WTC11 (cell line): ENCODE measurements at regions not wholly inside any gene's neighbourhood (a gene's known extent, or its start where the extent isn't known, plus 50 kb on each side); places are given as distances from the start of the nearest gene placed in this dataset.

ENCODE experiments used
- ATAC-seq: fragments of 200-7000 bp; cut with Tn5 transposase; 2 replicates; pipeline ENCODE4 v1.10.0; 2021; ENCODE audit warnings: mild to moderate bottlenecking, moderate library complexity
- CTCF ChIA-PET: fragments of 300-600 bp; sonication (Branson Sonifier 250); formaldehyde crosslinking; loops from one replicate; lab custom pipeline; 2021; ENCODE audit warnings: antibody characterized with exemption; lab: Charles Lee
- POLR2A ChIA-PET: fragments of 350-600 bp; sonication (Branson Sonifier 250); formaldehyde crosslinking; loops from one replicate; lab custom pipeline; 2021; ENCODE audit warnings: antibody characterized with exemption; lab: Charles Lee
- DNase-seq: peaks from one replicate; pipeline ENCODE4 v3.0.0; 2021; ENCODE audit warnings: low spot score
- H3K27ac Mint-ChIP-seq: 2 replicates; pipeline ENCODE4 v1.8.0; 2021; ENCODE audit warnings: mixed read lengths
- H3K27me3 Mint-ChIP-seq: 2 replicates; pipeline ENCODE4 v1.8.0; 2021; ENCODE audit warnings: low read depth, mild to moderate bottlenecking, moderate library complexity, mixed read lengths
- H3K36me3 Mint-ChIP-seq: 2 replicates; pipeline ENCODE4 v1.8.0; 2021; ENCODE audit warnings: mixed read lengths
- H3K4me1 Mint-ChIP-seq: 2 replicates; pipeline ENCODE4 v1.8.0; 2022; ENCODE audit warnings: mixed read lengths
- H3K4me3 Mint-ChIP-seq: 2 replicates; pipeline ENCODE4 v1.8.0; 2021; ENCODE audit warnings: mild to moderate bottlenecking, moderate library complexity, mixed read lengths
- H3K9me3 Mint-ChIP-seq: 2 replicates; pipeline ENCODE4 v1.8.0; 2021; ENCODE audit warnings: mixed read lengths
- CBFB ChIP-seq: sonication (generic); formaldehyde crosslinking; IDR thresholded peaks from 2 replicates; pipeline ENCODE4 v1.8.1; 2022; ENCODE audit warnings: mild to moderate bottlenecking, low read depth, missing genetic modification reagents
- CREB1 ChIP-seq: sonication (generic); formaldehyde crosslinking; IDR thresholded peaks from 2 replicates; pipeline ENCODE4 v1.8.0; 2023; ENCODE audit warnings: mild to moderate bottlenecking, missing genetic modification reagents
- CREM ChIP-seq: sonication (generic); formaldehyde crosslinking; IDR thresholded peaks from 2 replicates; pipeline ENCODE4 v1.8.1; 2022; ENCODE audit warnings: mild to moderate bottlenecking, missing genetic modification reagents, moderate library complexity
- FOXJ3 ChIP-seq: sonication (generic); formaldehyde crosslinking; IDR thresholded peaks from 2 replicates; pipeline ENCODE4 v1.9.0; 2021; ENCODE audit warnings: missing genetic modification reagents, mild to moderate bottlenecking, borderline replicate concordance
- FOXP1 ChIP-seq: sonication (generic); formaldehyde crosslinking; IDR thresholded peaks from 2 replicates; pipeline ENCODE4 v1.8.0; 2022; ENCODE audit warnings: missing genetic modification reagents, mild to moderate bottlenecking, moderate library complexity, borderline replicate concordance
- GABPB1 ChIP-seq: sonication (generic); formaldehyde crosslinking; IDR thresholded peaks from 2 replicates; pipeline ENCODE4 v1.8.1; 2023; ENCODE audit warnings: mild to moderate bottlenecking, missing genetic modification reagents
- IRF2 ChIP-seq: sonication (generic); formaldehyde crosslinking; IDR thresholded peaks from 2 replicates; pipeline ENCODE4 v1.8.0; 2022; ENCODE audit warnings: low read depth, missing genetic modification reagents, borderline replicate concordance
- JUN ChIP-seq: sonication (generic); formaldehyde crosslinking; IDR thresholded peaks from 2 replicates; pipeline ENCODE4 v1.8.0; 2023; ENCODE audit warnings: mild to moderate bottlenecking, missing genetic modification reagents
- MXD4 ChIP-seq: fragments of 250-450 bp; sonication (Bioruptor Pico); IDR thresholded peaks from 2 replicates; pipeline ENCODE4 v1.8.0; 2021; ENCODE audit warnings: mild to moderate bottlenecking, moderate library complexity, borderline replicate concordance
- NFE2L1 ChIP-seq: sonication (generic); formaldehyde crosslinking; IDR thresholded peaks from 2 replicates; pipeline ENCODE4 v1.8.1; 2023; ENCODE audit warnings: missing genetic modification reagents
- PRRX2 ChIP-seq: fragments of 250-450 bp; sonication (Bioruptor Pico); IDR thresholded peaks from 2 replicates; pipeline ENCODE4 v1.8.0; 2021; ENCODE audit warnings: mild to moderate bottlenecking
- RORB ChIP-seq: fragments of 250-450 bp; sonication (Bioruptor Pico); IDR thresholded peaks from 2 replicates; pipeline ENCODE4 v1.9.0; 2021; ENCODE audit warnings: mild to moderate bottlenecking
- SMAD4 ChIP-seq: sonication (generic); formaldehyde crosslinking; IDR thresholded peaks from 2 replicates; pipeline ENCODE4 v1.8.0; 2022; ENCODE audit warnings: mild to moderate bottlenecking, missing genetic modification reagents
- TP53 ChIP-seq: sonication (generic); formaldehyde crosslinking; IDR thresholded peaks from 2 replicates; pipeline ENCODE4 v1.8.1; 2023; ENCODE audit warnings: mild to moderate bottlenecking, missing genetic modification reagents
- ZNF396 ChIP-seq: fragments of 250-450 bp; sonication (Bioruptor Pico); IDR thresholded peaks from 2 replicates; pipeline ENCODE4 v1.8.0; 2021; ENCODE audit warnings: mild to moderate bottlenecking, moderate library complexity, borderline replicate concordance
- ZNF423 ChIP-seq: fragments of 250-450 bp; sonication (Bioruptor Pico); IDR thresholded peaks from 2 replicates; pipeline ENCODE4 v2.1.2; 2022; ENCODE audit warnings: mild to moderate bottlenecking, moderate library complexity
- TF ChIP-seq, protein P1 (sequence below): fragments of 200-600 bp; IDR thresholded peaks from 2 replicates; pipeline ENCODE4 v1.8.0; 2022; ENCODE audit warnings: antibody characterized with exemption
- TF ChIP-seq, protein P2 (sequence below): sonication (generic); formaldehyde crosslinking; IDR thresholded peaks from 2 replicates; pipeline ENCODE4 v1.8.0; 2022; ENCODE audit warnings: mild to moderate bottlenecking, missing genetic modification reagents
- TF ChIP-seq, protein P3 (sequence below): sonication (generic); formaldehyde crosslinking; IDR thresholded peaks from 2 replicates; pipeline ENCODE4 v1.8.1; 2022; ENCODE audit warnings: mild to moderate bottlenecking, moderate library complexity, missing genetic modification reagents
- TF ChIP-seq, protein P4 (sequence below): sonication (generic); formaldehyde crosslinking; IDR thresholded peaks from 2 replicates; pipeline ENCODE4 v1.8.1; 2023; ENCODE audit warnings: mild to moderate bottlenecking, moderate library complexity, missing genetic modification reagents
- TF ChIP-seq, protein P5 (sequence below): sonication (generic); formaldehyde crosslinking; IDR thresholded peaks from 2 replicates; pipeline ENCODE4 v1.8.0; 2023; ENCODE audit warnings: missing genetic modification reagents
- TF ChIP-seq, protein P6 (sequence below): sonication (generic); formaldehyde crosslinking; IDR thresholded peaks from 2 replicates; pipeline ENCODE4 v1.8.1; 2023; ENCODE audit warnings: mild to moderate bottlenecking, missing genetic modification reagents, borderline replicate concordance
- TF ChIP-seq, protein P7 (sequence below): sonication (generic); formaldehyde crosslinking; IDR thresholded peaks from 2 replicates; pipeline ENCODE4 v1.8.0; 2022; ENCODE audit warnings: missing genetic modification reagents

DNA sequence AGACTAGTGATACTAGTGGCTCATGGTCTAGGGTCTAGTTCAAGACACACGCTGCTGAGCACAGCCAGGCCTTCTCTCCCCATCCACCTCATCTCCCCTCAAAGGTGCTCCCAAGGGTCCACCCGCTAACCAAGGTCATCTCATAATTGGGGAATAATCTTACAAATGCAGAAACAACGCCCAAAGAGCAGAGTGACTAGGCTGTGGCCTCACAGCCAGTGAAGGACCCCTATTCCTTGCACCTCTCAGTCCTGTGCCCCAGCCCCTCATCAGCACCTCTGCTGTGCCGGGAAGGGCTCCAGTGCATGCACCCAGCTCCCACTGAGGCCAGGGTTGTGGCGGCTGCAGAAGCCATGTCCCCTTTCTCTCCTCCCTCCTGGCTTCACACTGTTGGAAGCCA lies 286.9 kb downstream of the UACA start (continued):
- no peak for TF ChIP-seq CREM (CRISPR knock-in tag)
- no peak for TF ChIP-seq ZNF396 (CRISPR knock-in tag)

DNA sequence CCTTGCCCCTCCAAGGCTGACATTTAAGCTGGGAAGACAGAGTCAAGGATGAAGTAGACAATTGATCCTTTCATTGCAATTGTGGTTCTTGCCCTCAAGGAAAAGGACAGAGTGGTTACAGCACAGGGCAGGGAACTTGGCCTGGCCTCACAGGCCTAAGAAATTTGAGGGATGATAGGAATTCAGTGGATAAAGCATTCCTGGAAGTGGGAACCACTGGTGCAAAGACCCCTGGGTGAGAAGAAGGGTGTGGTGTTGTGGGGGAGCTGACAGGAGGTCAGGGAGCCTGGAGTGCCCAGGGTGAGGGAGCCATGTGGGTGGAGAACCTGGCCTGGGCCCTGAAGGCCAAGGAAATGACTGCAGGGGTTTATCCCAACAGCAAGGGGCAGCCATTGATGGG lies 287.4 kb downstream of the UACA start:
- no peak for ATAC-seq
- Mint-ChIP-seq H3K4me1 (no peaks in the 10 kb centered on the region), H3K27me3 (no peaks in the 10 kb centered on the region), H3K9me3 (peaks cover 3% of the 10 kb centered on the region; the same call in 1 of the 2 replicates), H3K4me3 (no peak overlapping the region), H3K36me3 (no peaks in the 10 kb centered on the region), H3K27ac (no peak overlapping the region)
- POLR2A ChIA-PET, result no interaction called here
- CTCF ChIA-PET, result interaction anchor here (1.5 kb wide), 2 partner anchors 9 to 12 kb away, joined by 6 to 7 read pairs; no protein-coding TSS in a partner anchor
- TF ChIP-seq, protein P1, sequence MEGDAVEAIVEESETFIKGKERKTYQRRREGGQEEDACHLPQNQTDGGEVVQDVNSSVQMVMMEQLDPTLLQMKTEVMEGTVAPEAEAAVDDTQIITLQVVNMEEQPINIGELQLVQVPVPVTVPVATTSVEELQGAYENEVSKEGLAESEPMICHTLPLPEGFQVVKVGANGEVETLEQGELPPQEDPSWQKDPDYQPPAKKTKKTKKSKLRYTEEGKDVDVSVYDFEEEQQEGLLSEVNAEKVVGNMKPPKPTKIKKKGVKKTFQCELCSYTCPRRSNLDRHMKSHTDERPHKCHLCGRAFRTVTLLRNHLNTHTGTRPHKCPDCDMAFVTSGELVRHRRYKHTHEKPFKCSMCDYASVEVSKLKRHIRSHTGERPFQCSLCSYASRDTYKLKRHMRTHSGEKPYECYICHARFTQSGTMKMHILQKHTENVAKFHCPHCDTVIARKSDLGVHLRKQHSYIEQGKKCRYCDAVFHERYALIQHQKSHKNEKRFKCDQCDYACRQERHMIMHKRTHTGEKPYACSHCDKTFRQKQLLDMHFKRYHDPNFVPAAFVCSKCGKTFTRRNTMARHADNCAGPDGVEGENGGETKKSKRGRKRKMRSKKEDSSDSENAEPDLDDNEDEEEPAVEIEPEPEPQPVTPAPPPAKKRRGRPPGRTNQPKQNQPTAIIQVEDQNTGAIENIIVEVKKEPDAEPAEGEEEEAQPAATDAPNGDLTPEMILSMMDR, result no peak
- TF ChIP-seq GABPB1 (CRISPR knock-in tag) (no peak), ZNF396 (CRISPR knock-in tag) (no peak), RORB (no peak), SMAD4 (CRISPR knock-in tag) (no peak), IRF2 (CRISPR knock-in tag) (no peak), CREB1 (CRISPR knock-in tag) (no peak), JUN (CRISPR knock-in tag) (no peak), CBFB (CRISPR knock-in tag) (no peak), FOXP1 (CRISPR knock-in tag) (no peak), PRRX2 (CRISPR knock-in tag) (no peak), TP53 (CRISPR knock-in tag) (no peak), ZNF423 (no peak)
- TF ChIP-seq, protein P2, sequence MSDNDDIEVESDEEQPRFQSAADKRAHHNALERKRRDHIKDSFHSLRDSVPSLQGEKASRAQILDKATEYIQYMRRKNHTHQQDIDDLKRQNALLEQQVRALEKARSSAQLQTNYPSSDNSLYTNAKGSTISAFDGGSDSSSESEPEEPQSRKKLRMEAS (CRISPR knock-in tag), result no peak
- TF ChIP-seq, protein P3, sequence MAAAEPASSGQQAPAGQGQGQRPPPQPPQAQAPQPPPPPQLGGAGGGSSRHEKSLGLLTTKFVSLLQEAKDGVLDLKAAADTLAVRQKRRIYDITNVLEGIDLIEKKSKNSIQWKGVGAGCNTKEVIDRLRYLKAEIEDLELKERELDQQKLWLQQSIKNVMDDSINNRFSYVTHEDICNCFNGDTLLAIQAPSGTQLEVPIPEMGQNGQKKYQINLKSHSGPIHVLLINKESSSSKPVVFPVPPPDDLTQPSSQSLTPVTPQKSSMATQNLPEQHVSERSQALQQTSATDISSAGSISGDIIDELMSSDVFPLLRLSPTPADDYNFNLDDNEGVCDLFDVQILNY (CRISPR knock-in tag), result no peak
- TF ChIP-seq, protein P4, sequence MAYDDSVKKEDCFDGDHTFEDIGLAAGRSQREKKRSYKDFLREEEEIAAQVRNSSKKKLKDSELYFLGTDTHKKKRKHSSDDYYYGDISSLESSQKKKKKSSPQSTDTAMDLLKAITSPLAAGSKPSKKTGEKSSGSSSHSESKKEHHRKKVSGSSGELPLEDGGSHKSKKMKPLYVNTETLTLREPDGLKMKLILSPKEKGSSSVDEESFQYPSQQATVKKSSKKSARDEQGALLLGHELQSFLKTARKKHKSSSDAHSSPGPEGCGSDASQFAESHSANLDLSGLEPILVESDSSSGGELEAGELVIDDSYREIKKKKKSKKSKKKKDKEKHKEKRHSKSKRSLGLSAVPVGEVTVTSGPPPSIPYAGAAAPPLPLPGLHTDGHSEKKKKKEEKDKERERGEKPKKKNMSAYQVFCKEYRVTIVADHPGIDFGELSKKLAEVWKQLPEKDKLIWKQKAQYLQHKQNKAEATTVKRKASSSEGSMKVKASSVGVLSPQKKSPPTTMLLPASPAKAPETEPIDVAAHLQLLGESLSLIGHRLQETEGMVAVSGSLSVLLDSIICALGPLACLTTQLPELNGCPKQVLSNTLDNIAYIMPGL (CRISPR knock-in tag), result no peak
- TF ChIP-seq, protein P5, sequence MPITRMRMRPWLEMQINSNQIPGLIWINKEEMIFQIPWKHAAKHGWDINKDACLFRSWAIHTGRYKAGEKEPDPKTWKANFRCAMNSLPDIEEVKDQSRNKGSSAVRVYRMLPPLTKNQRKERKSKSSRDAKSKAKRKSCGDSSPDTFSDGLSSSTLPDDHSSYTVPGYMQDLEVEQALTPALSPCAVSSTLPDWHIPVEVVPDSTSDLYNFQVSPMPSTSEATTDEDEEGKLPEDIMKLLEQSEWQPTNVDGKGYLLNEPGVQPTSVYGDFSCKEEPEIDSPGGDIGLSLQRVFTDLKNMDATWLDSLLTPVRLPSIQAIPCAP (CRISPR knock-in tag), result no peak
- no peak for DNase-seq

DNA sequence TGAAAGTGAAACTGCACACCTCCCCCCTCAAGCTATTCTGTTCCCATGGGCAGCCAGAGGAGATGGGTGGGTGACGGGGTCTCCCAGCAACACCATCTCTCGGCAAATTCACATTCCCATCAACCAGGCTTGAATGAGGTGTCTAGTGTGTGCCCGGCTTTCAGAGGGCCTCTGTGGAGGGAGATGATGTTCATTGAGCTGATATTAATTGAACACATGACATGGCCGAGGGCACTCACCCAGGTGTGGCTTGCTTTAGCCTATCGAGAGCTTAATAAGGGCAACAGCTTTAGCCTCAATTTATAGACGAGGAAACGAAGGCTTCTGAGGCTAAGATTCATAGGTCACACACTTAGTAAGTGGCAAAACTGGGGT lies 288.0 kb downstream of the UACA start:
- ChIA-PET POLR2A (no interaction called here), CTCF (interaction anchor here (1.5 kb wide), 2 partner anchors 9 to 13 kb away, joined by 6 to 7 read pairs; no protein-coding TSS in a partner anchor)
- H3K27ac Mint-ChIP-seq, result no peak overlapping the region
- TF ChIP-seq, protein P6, sequence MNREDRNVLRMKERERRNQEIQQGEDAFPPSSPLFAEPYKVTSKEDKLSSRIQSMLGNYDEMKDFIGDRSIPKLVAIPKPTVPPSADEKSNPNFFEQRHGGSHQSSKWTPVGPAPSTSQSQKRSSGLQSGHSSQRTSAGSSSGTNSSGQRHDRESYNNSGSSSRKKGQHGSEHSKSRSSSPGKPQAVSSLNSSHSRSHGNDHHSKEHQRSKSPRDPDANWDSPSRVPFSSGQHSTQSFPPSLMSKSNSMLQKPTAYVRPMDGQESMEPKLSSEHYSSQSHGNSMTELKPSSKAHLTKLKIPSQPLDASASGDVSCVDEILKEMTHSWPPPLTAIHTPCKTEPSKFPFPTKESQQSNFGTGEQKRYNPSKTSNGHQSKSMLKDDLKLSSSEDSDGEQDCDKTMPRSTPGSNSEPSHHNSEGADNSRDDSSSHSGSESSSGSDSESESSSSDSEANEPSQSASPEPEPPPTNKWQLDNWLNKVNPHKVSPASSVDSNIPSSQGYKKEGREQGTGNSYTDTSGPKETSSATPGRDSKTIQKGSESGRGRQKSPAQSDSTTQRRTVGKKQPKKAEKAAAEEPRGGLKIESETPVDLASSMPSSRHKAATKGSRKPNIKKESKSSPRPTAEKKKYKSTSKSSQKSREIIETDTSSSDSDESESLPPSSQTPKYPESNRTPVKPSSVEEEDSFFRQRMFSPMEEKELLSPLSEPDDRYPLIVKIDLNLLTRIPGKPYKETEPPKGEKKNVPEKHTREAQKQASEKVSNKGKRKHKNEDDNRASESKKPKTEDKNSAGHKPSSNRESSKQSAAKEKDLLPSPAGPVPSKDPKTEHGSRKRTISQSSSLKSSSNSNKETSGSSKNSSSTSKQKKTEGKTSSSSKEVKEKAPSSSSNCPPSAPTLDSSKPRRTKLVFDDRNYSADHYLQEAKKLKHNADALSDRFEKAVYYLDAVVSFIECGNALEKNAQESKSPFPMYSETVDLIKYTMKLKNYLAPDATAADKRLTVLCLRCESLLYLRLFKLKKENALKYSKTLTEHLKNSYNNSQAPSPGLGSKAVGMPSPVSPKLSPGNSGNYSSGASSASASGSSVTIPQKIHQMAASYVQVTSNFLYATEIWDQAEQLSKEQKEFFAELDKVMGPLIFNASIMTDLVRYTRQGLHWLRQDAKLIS, result no peak
- TF ChIP-seq FOXJ3 (CRISPR knock-in tag) (no peak), MXD4 (CRISPR knock-in tag) (no peak), NFE2L1 (CRISPR knock-in tag) (no peak)
- TF ChIP-seq, protein P7, sequence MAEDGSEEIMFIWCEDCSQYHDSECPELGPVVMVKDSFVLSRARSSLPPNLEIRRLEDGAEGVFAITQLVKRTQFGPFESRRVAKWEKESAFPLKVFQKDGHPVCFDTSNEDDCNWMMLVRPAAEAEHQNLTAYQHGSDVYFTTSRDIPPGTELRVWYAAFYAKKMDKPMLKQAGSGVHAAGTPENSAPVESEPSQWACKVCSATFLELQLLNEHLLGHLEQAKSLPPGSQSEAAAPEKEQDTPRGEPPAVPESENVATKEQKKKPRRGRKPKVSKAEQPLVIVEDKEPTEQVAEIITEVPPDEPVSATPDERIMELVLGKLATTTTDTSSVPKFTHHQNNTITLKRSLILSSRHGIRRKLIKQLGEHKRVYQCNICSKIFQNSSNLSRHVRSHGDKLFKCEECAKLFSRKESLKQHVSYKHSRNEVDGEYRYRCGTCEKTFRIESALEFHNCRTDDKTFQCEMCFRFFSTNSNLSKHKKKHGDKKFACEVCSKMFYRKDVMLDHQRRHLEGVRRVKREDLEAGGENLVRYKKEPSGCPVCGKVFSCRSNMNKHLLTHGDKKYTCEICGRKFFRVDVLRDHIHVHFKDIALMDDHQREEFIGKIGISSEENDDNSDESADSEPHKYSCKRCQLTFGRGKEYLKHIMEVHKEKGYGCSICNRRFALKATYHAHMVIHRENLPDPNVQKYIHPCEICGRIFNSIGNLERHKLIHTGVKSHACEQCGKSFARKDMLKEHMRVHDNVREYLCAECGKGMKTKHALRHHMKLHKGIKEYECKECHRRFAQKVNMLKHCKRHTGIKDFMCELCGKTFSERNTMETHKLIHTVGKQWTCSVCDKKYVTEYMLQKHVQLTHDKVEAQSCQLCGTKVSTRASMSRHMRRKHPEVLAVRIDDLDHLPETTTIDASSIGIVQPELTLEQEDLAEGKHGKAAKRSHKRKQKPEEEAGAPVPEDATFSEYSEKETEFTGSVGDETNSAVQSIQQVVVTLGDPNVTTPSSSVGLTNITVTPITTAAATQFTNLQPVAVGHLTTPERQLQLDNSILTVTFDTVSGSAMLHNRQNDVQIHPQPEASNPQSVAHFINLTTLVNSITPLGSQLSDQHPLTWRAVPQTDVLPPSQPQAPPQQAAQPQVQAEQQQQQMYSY (CRISPR knock-in tag), result no peak

More for the DNA sequence above, 288.0 kb downstream of the UACA start:
- Mint-ChIP-seq H3K36me3 (no peaks in the 10 kb centered on the region), H3K4me3 (no peak overlapping the region), H3K9me3 (peaks cover 3% of the 10 kb centered on the region; the same call in 1 of the 2 replicates), H3K27me3 (no peaks in the 10 kb centered on the region), H3K4me1 (no peaks in the 10 kb centered on the region)
- ATAC-seq, result no peak
- DNase-seq, result no peak
